ENCODE measurements at regions not wholly inside any gene's neighbourhood (a gene's known extent, or its start where the extent isn't known, plus 50 kb on each side); places are given as distances from the start of the nearest gene placed in this dataset.

- TF ChIP-seq CTCF (IDR thresholded peaks at IDR 0.05) (no peak), POLR2A (IDR thresholded peaks at IDR 0.05) (no peak)
Measured at GRCh38 chr5:2461701-2462691, 289.5 kb downstream of the IRX2 start.

Measured in body of pancreas (tissue), 4 donors.